DOHH2 (cell line): ENCODE measurements at regions not wholly inside any gene's neighbourhood (a gene's known extent, or its start where the extent isn't known, plus 50 kb on each side); places are given as distances from the start of the nearest gene placed in this dataset.

Experiments used
- CTCF ChIP-seq: fragments of 200-600 bp; sonication (generic); IDR thresholded peaks from one replicate; pipeline ENCODE4 v1.5.1; 2014; ENCODE audit warnings: antibody characterized with exemption, mild to moderate bottlenecking, low read depth, low read length; ENCODE audit not compliant: poor library complexity, severe bottlenecking
- EZH2phosphoT487 ChIP-seq: fragments of 200-600 bp; sonication (generic); IDR thresholded peaks from 2 replicates; pipeline ENCODE4 v1.6.1; 2017; ENCODE audit warnings: borderline replicate concordance, mild to moderate bottlenecking, antibody characterized with exemption, low read length, moderate library complexity, mixed read lengths

- TF ChIP-seq EZH2phosphoT487: no peak
- no peak for TF ChIP-seq CTCF
Measured at GRCh38 chr9:7382304-7382703, 417.3 kb downstream of the DMAC1 start.
